Fibroblast of pulmonary artery (primary cell): ENCODE measurements at regions not wholly inside any gene's neighbourhood (a gene's known extent, or its start where the extent isn't known, plus 50 kb on each side); places are given as distances from the start of the nearest gene placed in this dataset.

Experiments
- DNase-seq: peaks from one replicate; pipeline ENCODE4 v3.0.0-alpha.2; 2010; ENCODE audit warnings: low read depth
- H3K4me3 ChIP-seq: replicated peaks from 2 replicates; pipeline ENCODE4 v1.5.1; 2011; ENCODE audit warnings: low read depth, mild to moderate bottlenecking, control low read depth, low read length, moderate library complexity
- CTCF ChIP-seq: IDR thresholded peaks from 2 replicates; pipeline ENCODE4 v1.5.1; 2011; ENCODE audit warnings: mild to moderate bottlenecking, control low read depth, low read length, inconsistent platforms; ENCODE audit errors: missing control alignments

DNA sequence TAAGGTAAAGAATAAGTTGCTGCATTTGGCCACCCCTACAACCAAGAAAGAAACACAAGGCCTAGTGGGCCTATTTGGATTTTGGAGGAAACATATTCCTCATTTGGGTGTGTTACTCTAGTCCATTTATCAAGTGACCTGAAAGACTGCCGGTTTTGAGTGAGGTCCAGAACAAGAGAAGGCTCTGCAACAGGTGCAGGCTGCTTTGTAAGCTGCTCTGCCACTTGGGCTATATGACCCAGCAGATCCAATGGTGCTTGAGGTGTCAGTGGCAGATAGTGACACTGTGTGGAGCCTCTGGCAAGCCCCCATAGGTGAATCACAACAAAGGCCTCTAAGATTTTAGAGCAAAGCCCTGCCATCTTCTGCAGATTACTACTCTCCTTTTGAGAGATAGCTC, 491.3 kb downstream of the TAFA4 start:
- no peak for DNase-seq
- no peak overlapping the region for H3K4me3 ChIP-seq
- no peak for TF ChIP-seq CTCF

- no peak for DNase-seq
- no peak overlapping the region for H3K4me3 ChIP-seq
- TF ChIP-seq CTCF = no peak
Observed at GRCh38 chr3:68436619-68437401, 495.5 kb downstream of the TAFA4 start.

DNA sequence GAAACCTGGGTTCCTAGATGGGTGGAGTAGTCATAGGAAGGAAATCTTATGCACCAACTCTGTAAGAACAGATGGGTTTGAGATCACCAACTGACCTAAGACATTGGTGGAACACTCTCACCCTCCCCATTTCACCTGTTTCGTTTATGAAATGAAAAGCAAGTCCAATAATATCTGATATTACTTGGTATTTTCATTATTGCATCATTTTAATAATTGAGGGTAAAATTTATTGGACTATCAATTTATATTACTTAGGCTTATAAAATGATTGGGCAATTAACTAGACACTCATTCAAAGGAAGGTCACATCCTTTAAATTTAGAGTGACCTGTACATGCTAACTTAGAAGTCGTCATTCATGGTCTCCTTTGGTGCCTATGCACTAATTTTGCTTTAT, 503.9 kb downstream of the TAFA4 start:
- TF ChIP-seq CTCF = no peak
- DNase-seq = no peak
- no peak overlapping the region for H3K4me3 ChIP-seq

GRCh38 chr3:68424796-68425460, 507.4 kb downstream of the TAFA4 start:
- H3K4me3 ChIP-seq = no peak overlapping the region
- no peak for TF ChIP-seq CTCF
- no peak for DNase-seq

DNA sequence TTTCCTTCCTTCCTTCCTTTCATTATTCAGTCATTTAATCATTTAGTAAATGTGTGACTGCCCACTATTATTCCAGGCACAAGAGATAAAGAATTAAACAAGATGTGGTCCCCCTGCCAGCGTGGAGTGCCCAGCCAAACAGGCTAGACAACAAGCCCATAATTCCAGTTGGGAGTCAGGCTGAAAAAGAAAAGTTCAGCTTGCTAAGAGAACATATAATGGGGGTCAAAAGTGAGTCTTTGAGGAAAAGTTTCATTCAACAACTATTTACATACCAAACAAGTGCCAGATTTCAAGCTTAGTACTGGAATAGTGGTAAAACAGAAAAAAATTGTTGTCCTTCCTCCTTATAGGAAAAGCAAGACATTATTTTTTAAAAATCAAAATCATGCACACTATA, 523.7 kb downstream of the TAFA4 start:
- no peak for DNase-seq
- no peak for TF ChIP-seq CTCF
- no peak overlapping the region for H3K4me3 ChIP-seq

GRCh38 chr3:68403741-68404140, 528.6 kb downstream of the TAFA4 start:
- no peak for DNase-seq
- no peak overlapping the region for H3K4me3 ChIP-seq
- no peak for TF ChIP-seq CTCF
